AG09319 (cell line): ENCODE measurements at regions not wholly inside any gene's neighbourhood (a gene's known extent, or its start where the extent isn't known, plus 50 kb on each side); places are given as distances from the start of the nearest gene placed in this dataset.

Experiments
- DNase-seq: peaks from one replicate; pipeline ENCODE4 v3.0.0-alpha.2; 2010; ENCODE audit warnings: low read depth; ENCODE audit errors: extremely low read depth
- TF ChIP-seq, protein P1 (sequence below): IDR thresholded peaks from 2 replicates; pipeline ENCODE4 v1.5.1; 2011; ENCODE audit warnings: low read depth, mild to moderate bottlenecking, inconsistent platforms, low read length, moderate library complexity

GRCh38 chr10:90269699-90270098 is 568.3 kb downstream of the KIF20B start:
- TF ChIP-seq, protein P1, sequence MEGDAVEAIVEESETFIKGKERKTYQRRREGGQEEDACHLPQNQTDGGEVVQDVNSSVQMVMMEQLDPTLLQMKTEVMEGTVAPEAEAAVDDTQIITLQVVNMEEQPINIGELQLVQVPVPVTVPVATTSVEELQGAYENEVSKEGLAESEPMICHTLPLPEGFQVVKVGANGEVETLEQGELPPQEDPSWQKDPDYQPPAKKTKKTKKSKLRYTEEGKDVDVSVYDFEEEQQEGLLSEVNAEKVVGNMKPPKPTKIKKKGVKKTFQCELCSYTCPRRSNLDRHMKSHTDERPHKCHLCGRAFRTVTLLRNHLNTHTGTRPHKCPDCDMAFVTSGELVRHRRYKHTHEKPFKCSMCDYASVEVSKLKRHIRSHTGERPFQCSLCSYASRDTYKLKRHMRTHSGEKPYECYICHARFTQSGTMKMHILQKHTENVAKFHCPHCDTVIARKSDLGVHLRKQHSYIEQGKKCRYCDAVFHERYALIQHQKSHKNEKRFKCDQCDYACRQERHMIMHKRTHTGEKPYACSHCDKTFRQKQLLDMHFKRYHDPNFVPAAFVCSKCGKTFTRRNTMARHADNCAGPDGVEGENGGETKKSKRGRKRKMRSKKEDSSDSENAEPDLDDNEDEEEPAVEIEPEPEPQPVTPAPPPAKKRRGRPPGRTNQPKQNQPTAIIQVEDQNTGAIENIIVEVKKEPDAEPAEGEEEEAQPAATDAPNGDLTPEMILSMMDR: no peak
- no peak for DNase-seq

- DNase-seq: no peak
- TF ChIP-seq, protein P1: no peak
Measured at GRCh38 chr10:90274721-90275468, 573.5 kb downstream of the KIF20B start.

- TF ChIP-seq, protein P1: no peak
- no peak for DNase-seq
Measured at GRCh38 chr10:90276894-90277475, 575.6 kb downstream of the KIF20B start.

- TF ChIP-seq, protein P1: no peak
- DNase-seq: no peak
Measured at GRCh38 chr10:90286406-90286805, 571.4 kb downstream of the HTR7 start.

DNA sequence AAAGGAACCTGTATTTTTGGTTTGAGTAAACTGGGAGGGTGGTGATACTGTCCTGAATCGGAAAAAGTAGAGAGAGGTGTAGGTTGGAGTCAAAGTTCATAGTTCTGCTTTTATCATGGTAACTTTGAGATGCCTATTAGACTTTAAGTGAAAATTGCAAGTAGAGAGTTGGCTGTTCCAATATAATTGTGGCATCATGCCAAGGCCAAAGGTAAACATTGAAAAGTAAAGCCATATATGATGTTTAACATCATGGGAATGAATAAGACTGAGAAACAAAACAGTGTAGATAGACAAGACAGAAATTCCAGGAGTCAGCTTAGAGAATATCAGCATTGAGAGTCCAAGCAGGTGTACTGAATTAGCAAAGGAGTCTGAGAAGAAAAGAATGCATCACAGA is 570.9 kb downstream of the HTR7 start:
- TF ChIP-seq, protein P1: no peak
- no peak for DNase-seq

- TF ChIP-seq, protein P1: no peak
Measured at GRCh38 chr10:90288391-90288933, 569.4 kb downstream of the HTR7 start.

DNA sequence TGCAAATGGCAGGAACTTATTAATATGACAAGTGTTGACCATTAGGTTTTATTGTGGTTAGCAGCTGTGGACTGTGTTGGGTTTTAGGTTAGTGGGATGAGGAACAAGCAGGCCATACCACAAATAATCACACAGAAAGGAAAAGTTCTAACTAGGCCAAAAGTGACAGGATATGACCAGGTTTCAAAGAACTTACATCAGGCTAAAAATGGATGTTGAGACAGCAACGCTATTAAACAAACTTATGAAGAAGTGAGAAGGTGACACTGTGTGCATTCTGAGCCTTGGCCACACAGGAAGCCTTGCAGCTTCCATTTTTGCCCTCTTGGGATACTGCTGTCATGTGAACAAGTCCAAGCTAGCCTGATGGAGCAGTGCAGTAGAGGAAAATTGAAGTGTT is 568.8 kb downstream of the HTR7 start:
- TF ChIP-seq, protein P1: no peak
- DNase-seq: no peak

More at GRCh38 chr10:90288391-90288933, 569.4 kb downstream of the HTR7 start:
- DNase-seq: no peak
